PC-3 (cell line): ENCODE measurements at regions not wholly inside any gene's neighbourhood (a gene's known extent, or its start where the extent isn't known, plus 50 kb on each side); places are given as distances from the start of the nearest gene placed in this dataset.

Experiments
- EZH2phosphoT487 ChIP-seq: fragments of 300-600 bp; sonication (generic); IDR thresholded peaks from 2 replicates; pipeline ENCODE4 v1.6.1; 2018; ENCODE audit warnings: mild to moderate bottlenecking, antibody characterized with exemption, low read length, borderline replicate concordance
- TF ChIP-seq, protein P1 (sequence below): fragments of 300-600 bp; sonication (generic); conservative IDR thresholded peaks from 2 replicates; pipeline ENCODE4 v1.5.1; 2017; ENCODE audit warnings: antibody characterized with exemption, low read depth, mild to moderate bottlenecking, low read length

DNA sequence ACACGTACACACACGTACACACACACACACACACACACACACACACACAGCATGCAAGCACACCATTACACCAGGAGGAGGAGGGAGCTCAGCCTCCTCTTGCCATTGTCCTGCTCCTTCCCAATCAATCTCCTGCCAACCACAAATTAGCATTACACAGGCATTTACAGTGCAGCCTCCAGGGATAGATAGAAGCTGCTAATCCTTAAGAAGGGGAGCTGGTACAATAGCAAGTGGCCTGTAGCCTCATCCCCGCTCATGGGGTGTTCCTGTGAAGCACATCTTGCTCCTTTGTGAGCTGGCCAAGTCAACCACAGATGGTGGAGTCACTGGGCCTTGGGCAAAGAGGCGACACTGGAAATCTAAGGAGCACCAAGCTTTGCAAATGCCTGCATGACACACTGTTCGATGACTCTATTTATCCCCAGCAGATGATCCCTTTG is 110.3 kb upstream of the PKDCC start:
- no peak for TF ChIP-seq EZH2phosphoT487
- TF ChIP-seq, protein P1, sequence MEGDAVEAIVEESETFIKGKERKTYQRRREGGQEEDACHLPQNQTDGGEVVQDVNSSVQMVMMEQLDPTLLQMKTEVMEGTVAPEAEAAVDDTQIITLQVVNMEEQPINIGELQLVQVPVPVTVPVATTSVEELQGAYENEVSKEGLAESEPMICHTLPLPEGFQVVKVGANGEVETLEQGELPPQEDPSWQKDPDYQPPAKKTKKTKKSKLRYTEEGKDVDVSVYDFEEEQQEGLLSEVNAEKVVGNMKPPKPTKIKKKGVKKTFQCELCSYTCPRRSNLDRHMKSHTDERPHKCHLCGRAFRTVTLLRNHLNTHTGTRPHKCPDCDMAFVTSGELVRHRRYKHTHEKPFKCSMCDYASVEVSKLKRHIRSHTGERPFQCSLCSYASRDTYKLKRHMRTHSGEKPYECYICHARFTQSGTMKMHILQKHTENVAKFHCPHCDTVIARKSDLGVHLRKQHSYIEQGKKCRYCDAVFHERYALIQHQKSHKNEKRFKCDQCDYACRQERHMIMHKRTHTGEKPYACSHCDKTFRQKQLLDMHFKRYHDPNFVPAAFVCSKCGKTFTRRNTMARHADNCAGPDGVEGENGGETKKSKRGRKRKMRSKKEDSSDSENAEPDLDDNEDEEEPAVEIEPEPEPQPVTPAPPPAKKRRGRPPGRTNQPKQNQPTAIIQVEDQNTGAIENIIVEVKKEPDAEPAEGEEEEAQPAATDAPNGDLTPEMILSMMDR: no peak
